HCT116 (cell line): ENCODE measurements at regions not wholly inside any gene's neighbourhood (a gene's known extent, or its start where the extent isn't known, plus 50 kb on each side); places are given as distances from the start of the nearest gene placed in this dataset.

Source experiments
- ATAC-seq: fragments of 200-7000 bp; cut with Tn5 transposase; 2 replicates; pipeline ENCODE4 v1.9.1; 2020; ENCODE audit warnings: mild to moderate bottlenecking, moderate library complexity
- BruUV-seq: library from RNA; stranded (reverse); fragments of 400-500 nt; replicated peaks from 2 replicates; lab custom pipeline; 2021; lab: Mats Ljungman, UMichigan
- CTCF ChIA-PET: fragments of 300-600 bp; sonication (Branson Sonifier 250); formaldehyde crosslinking; loops from one replicate; lab custom pipeline; 2021; ENCODE audit warnings: antibody characterized with exemption; lab: Charles Lee
- POLR2A ChIA-PET: fragments of 300-600, 350-600 bp; sonication (Branson Sonifier 250); formaldehyde crosslinking; loops from one replicate; lab custom pipeline; 2021; ENCODE audit warnings: antibody characterized with exemption; lab: Charles Lee
- RAD21 ChIA-PET, 2 experiments: fragments of 300-600 bp; sonication (Branson Sonifier 250); formaldehyde crosslinking; loops; one replicate each; lab custom pipeline; 2023; ENCODE audit warnings: low total read pairs in 2 of 2; ENCODE audit not compliant: uncharacterized antibody in 2 of 2, unreplicated experiment in 2 of 2, low non-redundant PET in 1 of 2; lab: Charles Lee
- DNase-seq: peaks from one replicate; pipeline ENCODE4 v3.0.0-alpha.2; 2010; ENCODE audit warnings: low read depth, low spot score
- H2AFZ ChIP-seq: fragments of 200-600 bp; shearing (Covaris generic), sonication (generic); 2 replicates; pipeline ENCODE4 v1.6.1; 2017; ENCODE audit warnings: low read depth, mixed run types, mixed read lengths, antibody characterized with exemption, low read length; ENCODE audit not compliant: poor library complexity, severe bottlenecking
- H3K27ac ChIP-seq: 2 replicates; pipeline ENCODE4 v1.5.1; 2012; ENCODE audit warnings: low read depth, low read length
- H3K27me3 ChIP-seq: fragments of 200-600 bp; sonication (generic); 2 replicates; pipeline ENCODE4 v1.6.1; 2016; ENCODE audit warnings: mixed run types, low read length, mixed read lengths; ENCODE audit not compliant: insufficient read depth
- H3K36me3 ChIP-seq, 2 experiments: fragments of 200-500 bp in 1 of 2; fragments of 200-600 bp in 1 of 2; sonication (Bioruptor generic) in 1 of 2; sonication (generic) in 1 of 2; 2 replicates each; pipeline versions ENCODE4 v1.5.1 to v1.6.1; 2014 to 2016; ENCODE audit warnings: low read length in 2 of 2, inconsistent platforms in 1 of 2, mixed read lengths in 1 of 2, mixed run types in 1 of 2; ENCODE audit not compliant: insufficient read depth in 2 of 2, control insufficient read depth in 1 of 2
- H3K4me1 ChIP-seq, 2 experiments: fragments of 200-600 bp in 1 of 2; sonication (generic) in 1 of 2; 2 replicates each; pipeline versions ENCODE4 v1.5.1 to v1.6.1; 2012 to 2017; ENCODE audit warnings: low read length in 2 of 2, inconsistent platforms in 1 of 2, mild to moderate bottlenecking in 1 of 2, mixed read lengths in 1 of 2, mixed run types in 1 of 2, moderate library complexity in 1 of 2; ENCODE audit not compliant: insufficient read depth in 2 of 2, control insufficient read depth in 1 of 2
- H3K4me2 ChIP-seq: fragments of 200-600 bp; sonication (generic); 2 replicates; pipeline ENCODE4 v1.6.1; 2017; ENCODE audit warnings: mixed run types, low read length, mixed read lengths
- H3K4me3 ChIP-seq, 2 experiments: fragments of 200-600 bp in 1 of 2; sonication (generic) in 1 of 2; replicated peaks in 1 of 2; 2 replicates each; pipeline ENCODE4 v1.5.1; 2011 to 2016; ENCODE audit warnings: low read length in 2 of 2, control low read depth in 1 of 2, low read depth in 1 of 2, mild to moderate bottlenecking in 1 of 2, mixed read lengths in 1 of 2, mixed run types in 1 of 2
- H3K79me2 ChIP-seq: fragments of 200-600 bp; sonication (generic); 2 replicates; pipeline ENCODE4 v1.6.1; 2017; ENCODE audit warnings: mild to moderate bottlenecking, mixed run types, low read length, moderate library complexity, mixed read lengths; ENCODE audit not compliant: insufficient read depth
- H3K9ac ChIP-seq: fragments of 200-600 bp; sonication (generic); 2 replicates; pipeline ENCODE4 v1.6.1; 2016; ENCODE audit warnings: low read length, mixed read lengths
- H3K9me2 ChIP-seq: fragments of 200-600 bp; sonication (generic), shearing (Covaris generic); 2 replicates; pipeline ENCODE4 v1.6.1; 2017; ENCODE audit warnings: mixed run types, mild to moderate bottlenecking, moderate library complexity; ENCODE audit not compliant: insufficient read depth
- H3K9me3 ChIP-seq, 2 experiments: fragments of 200-500 bp in 1 of 2; fragments of 200-600 bp in 1 of 2; sonication (Bioruptor generic) in 1 of 2; sonication (generic) in 1 of 2; 2 replicates each; pipeline ENCODE4 v1.6.1; 2014 to 2017; ENCODE audit warnings: low read length in 2 of 2, mixed read lengths in 2 of 2, inconsistent platforms in 1 of 2, low read depth in 1 of 2, mild to moderate bottlenecking in 1 of 2, mixed run types in 1 of 2, moderate library complexity in 1 of 2; ENCODE audit not compliant: control insufficient read depth in 1 of 2, insufficient read depth in 1 of 2
- H4K20me1 ChIP-seq: fragments of 200-600 bp; sonication (generic), shearing (Covaris generic); 2 replicates; pipeline ENCODE4 v1.6.1; 2017; ENCODE audit warnings: mixed run types, mild to moderate bottlenecking, moderate library complexity; ENCODE audit not compliant: insufficient read depth
- CBX3 ChIP-seq: IDR thresholded peaks from 2 replicates; pipeline ENCODE4 v1.6.1; 2012; ENCODE audit warnings: low read depth
- EGR1 ChIP-seq: IDR thresholded peaks from 2 replicates; pipeline ENCODE4 v1.6.1; 2012; ENCODE audit warnings: low read depth
- ELF1 ChIP-seq: IDR thresholded peaks from 2 replicates; pipeline ENCODE4 v1.6.1; 2012; ENCODE audit warnings: low read depth, borderline replicate concordance
- EZH2 ChIP-seq: fragments of 200-600 bp; sonication (generic); IDR thresholded peaks from 2 replicates; pipeline ENCODE4 v1.6.1; 2017; ENCODE audit warnings: antibody characterized with exemption, mixed run types
- EZH2phosphoT487 ChIP-seq: fragments of 200-600 bp; IDR thresholded peaks from 2 replicates; pipeline ENCODE4 v1.6.1; 2018; ENCODE audit warnings: antibody characterized with exemption, borderline replicate concordance
- FOSL1 ChIP-seq: IDR thresholded peaks from 2 replicates; pipeline ENCODE4 v1.6.1; 2012; ENCODE audit warnings: low read depth
- POLR2A ChIP-seq: IDR thresholded peaks from 2 replicates; pipeline ENCODE4 v1.7.0; 2011; ENCODE audit warnings: borderline replicate concordance; ENCODE audit not compliant: insufficient read depth, insufficient read length; ENCODE audit errors: extremely low read depth
- POLR2AphosphoS5 ChIP-seq: IDR thresholded peaks from 2 replicates; pipeline ENCODE4 v1.6.1; 2011; ENCODE audit warnings: mild to moderate bottlenecking, low read depth, low read length, moderate library complexity
- RAD21 ChIP-seq: IDR thresholded peaks from 2 replicates; pipeline ENCODE4 v1.6.1; 2012; ENCODE audit warnings: low read depth, mild to moderate bottlenecking
- SIN3A ChIP-seq: IDR thresholded peaks from 2 replicates; pipeline ENCODE4 v1.6.1; 2012; ENCODE audit warnings: low read depth
- SP1 ChIP-seq: IDR thresholded peaks from 2 replicates; pipeline ENCODE4 v1.6.1; 2012; ENCODE audit warnings: low read depth
- SRF ChIP-seq: IDR thresholded peaks from 2 replicates; pipeline ENCODE4 v1.6.1; 2012; ENCODE audit warnings: low read depth
- YY1 ChIP-seq: IDR thresholded peaks from 2 replicates; pipeline ENCODE4 v1.6.1; 2011; ENCODE audit warnings: low read length, low read depth, moderate library complexity, mild to moderate bottlenecking; ENCODE audit not compliant: insufficient replicate concordance; ENCODE audit errors: extremely low read depth
- ZNF274 ChIP-seq: fragments of 200-500 bp; sonication (Bioruptor generic); IDR thresholded peaks from 2 replicates; pipeline ENCODE4 v1.6.1; 2014; ENCODE audit warnings: mild to moderate bottlenecking, low read depth, low read length, inconsistent platforms
- intact Hi-C: fragments of 100-400 bp; cut with micrococcal nuclease; formaldehyde crosslinking; loops from 2 replicates; pipeline ENCODE4 v1.10.0; 2022
- TF ChIP-seq, protein P1 (sequence below), 3 experiments: fragments of 200-600 bp in 1 of 3; sonication (generic) in 1 of 3; IDR thresholded peaks in 2 of 3; conservative IDR thresholded peaks in 1 of 3; 2 replicates each; pipeline ENCODE4 v1.5.1; 2012 to 2017; ENCODE audit warnings: low read depth in 2 of 3, low read length in 2 of 3, antibody characterized with exemption in 1 of 3, borderline replicate concordance in 1 of 3, control low read depth in 1 of 3, mild to moderate bottlenecking in 1 of 3, mixed read lengths in 1 of 3, mixed run types in 1 of 3, moderate library complexity in 1 of 3; ENCODE audit not compliant: insufficient read depth in 1 of 3
- TF ChIP-seq, protein P2 (sequence below): IDR thresholded peaks from 2 replicates; pipeline ENCODE4 v1.6.1; 2012; ENCODE audit warnings: low read depth

- ChIA-PET POLR2A (no interaction called here), CTCF (no interaction called here), RAD21 (no interaction called here)
- no peaks in the 10 kb centered on the region for H3K4me1 ChIP-seq
- no peaks in the 10 kb centered on the region for H4K20me1 ChIP-seq
- no peak for DNase-seq
- no peaks in the 10 kb centered on the region for H3K36me3 ChIP-seq
- H3K79me2 ChIP-seq: no peaks in the 10 kb centered on the region
- H3K4me2 ChIP-seq: no peak overlapping the region
- H3K4me3 ChIP-seq: no peak overlapping the region
- no peak overlapping the region for H3K27ac ChIP-seq
- no peaks in the 10 kb centered on the region for H3K9me2 ChIP-seq
- BruUV-seq: no TSS peak
- ATAC-seq: no peak
- intact Hi-C loops: no loop called here
- no peak for TF ChIP-seq RAD21
- no peak for TF ChIP-seq ELF1
- TF ChIP-seq EZH2phosphoT487: no peak
- TF ChIP-seq SP1: no peak
- no peak for TF ChIP-seq SIN3A
- no peaks in the 10 kb centered on the region for H3K27me3 ChIP-seq
- H3K9ac ChIP-seq: no peak overlapping the region
- H2AFZ ChIP-seq: no peak overlapping the region
- no peaks in the 10 kb centered on the region for H3K9me3 ChIP-seq
Observed at GRCh38 chr3:176712191-176712590, 485.1 kb downstream of the TBL1XR1 start.

DNA sequence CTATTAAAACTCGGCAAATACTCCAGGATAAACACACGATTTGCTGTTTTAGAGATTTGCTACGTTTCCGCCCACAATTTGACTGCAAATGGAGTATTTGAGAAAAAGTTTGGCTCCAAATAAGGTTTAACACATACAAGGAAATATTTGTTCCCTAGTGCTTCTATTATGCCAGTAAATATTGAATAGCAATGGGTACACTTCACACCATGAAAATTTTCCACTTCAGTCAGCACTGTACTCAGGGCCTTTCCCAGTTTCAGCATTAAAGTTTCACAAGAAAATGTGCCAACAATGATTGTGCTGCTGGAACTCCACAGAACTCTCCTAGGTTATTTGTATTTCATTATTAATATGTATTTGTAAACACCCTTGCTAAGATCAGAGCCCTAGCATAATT is 498.0 kb downstream of the TBL1XR1 start:
- Histone ChIP-seq H3K27me3 (no peaks in the 10 kb centered on the region), H3K4me2 (no peak overlapping the region), H4K20me1 (no peaks in the 10 kb centered on the region), H2AFZ (no peak overlapping the region), H3K27ac (no peak overlapping the region), H3K4me3 (no peak overlapping the region), H3K9me2 (no peaks in the 10 kb centered on the region), H3K36me3 (no peaks in the 10 kb centered on the region), H3K9ac (no peak overlapping the region), H3K4me1 (no peaks in the 10 kb centered on the region), H3K79me2 (no peaks in the 10 kb centered on the region), H3K9me3 (no peaks in the 10 kb centered on the region)
- DNase-seq (no peak), ATAC-seq (no peak)
- intact Hi-C loops: no loop called here
- ChIA-PET RAD21 (no interaction called here), POLR2A (no interaction called here), CTCF (no interaction called here)
- TF ChIP-seq POLR2A: no peak
- no peak for TF ChIP-seq FOSL1
- no peak for TF ChIP-seq EGR1
- no peak for TF ChIP-seq SP1
- TF ChIP-seq, protein P1, sequence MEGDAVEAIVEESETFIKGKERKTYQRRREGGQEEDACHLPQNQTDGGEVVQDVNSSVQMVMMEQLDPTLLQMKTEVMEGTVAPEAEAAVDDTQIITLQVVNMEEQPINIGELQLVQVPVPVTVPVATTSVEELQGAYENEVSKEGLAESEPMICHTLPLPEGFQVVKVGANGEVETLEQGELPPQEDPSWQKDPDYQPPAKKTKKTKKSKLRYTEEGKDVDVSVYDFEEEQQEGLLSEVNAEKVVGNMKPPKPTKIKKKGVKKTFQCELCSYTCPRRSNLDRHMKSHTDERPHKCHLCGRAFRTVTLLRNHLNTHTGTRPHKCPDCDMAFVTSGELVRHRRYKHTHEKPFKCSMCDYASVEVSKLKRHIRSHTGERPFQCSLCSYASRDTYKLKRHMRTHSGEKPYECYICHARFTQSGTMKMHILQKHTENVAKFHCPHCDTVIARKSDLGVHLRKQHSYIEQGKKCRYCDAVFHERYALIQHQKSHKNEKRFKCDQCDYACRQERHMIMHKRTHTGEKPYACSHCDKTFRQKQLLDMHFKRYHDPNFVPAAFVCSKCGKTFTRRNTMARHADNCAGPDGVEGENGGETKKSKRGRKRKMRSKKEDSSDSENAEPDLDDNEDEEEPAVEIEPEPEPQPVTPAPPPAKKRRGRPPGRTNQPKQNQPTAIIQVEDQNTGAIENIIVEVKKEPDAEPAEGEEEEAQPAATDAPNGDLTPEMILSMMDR (IDR thresholded peaks at IDR 0.05 in 2 of 3, conservative IDR thresholded peaks at IDR 0.05 in 1 of 3; ENCODE audit: borderline replicate concordance in 1 of 3, insufficient read depth in 1 of 3, low read depth in 2 of 3, low read length in 2 of 3): no peak
- TF ChIP-seq, protein P2, sequence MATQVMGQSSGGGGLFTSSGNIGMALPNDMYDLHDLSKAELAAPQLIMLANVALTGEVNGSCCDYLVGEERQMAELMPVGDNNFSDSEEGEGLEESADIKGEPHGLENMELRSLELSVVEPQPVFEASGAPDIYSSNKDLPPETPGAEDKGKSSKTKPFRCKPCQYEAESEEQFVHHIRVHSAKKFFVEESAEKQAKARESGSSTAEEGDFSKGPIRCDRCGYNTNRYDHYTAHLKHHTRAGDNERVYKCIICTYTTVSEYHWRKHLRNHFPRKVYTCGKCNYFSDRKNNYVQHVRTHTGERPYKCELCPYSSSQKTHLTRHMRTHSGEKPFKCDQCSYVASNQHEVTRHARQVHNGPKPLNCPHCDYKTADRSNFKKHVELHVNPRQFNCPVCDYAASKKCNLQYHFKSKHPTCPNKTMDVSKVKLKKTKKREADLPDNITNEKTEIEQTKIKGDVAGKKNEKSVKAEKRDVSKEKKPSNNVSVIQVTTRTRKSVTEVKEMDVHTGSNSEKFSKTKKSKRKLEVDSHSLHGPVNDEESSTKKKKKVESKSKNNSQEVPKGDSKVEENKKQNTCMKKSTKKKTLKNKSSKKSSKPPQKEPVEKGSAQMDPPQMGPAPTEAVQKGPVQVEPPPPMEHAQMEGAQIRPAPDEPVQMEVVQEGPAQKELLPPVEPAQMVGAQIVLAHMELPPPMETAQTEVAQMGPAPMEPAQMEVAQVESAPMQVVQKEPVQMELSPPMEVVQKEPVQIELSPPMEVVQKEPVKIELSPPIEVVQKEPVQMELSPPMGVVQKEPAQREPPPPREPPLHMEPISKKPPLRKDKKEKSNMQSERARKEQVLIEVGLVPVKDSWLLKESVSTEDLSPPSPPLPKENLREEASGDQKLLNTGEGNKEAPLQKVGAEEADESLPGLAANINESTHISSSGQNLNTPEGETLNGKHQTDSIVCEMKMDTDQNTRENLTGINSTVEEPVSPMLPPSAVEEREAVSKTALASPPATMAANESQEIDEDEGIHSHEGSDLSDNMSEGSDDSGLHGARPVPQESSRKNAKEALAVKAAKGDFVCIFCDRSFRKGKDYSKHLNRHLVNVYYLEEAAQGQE: no peak
- no peak for TF ChIP-seq EZH2
- no peak for TF ChIP-seq SRF
- no peak for TF ChIP-seq POLR2AphosphoS5
- TF ChIP-seq ELF1: no peak
- no peak for TF ChIP-seq ZNF274
- no peak for TF ChIP-seq RAD21
- TF ChIP-seq YY1: no peak
- no peak for TF ChIP-seq CBX3
- BruUV-seq: no TSS peak
